Inferior parietal cortex (tissue), 1 donor: ENCODE measurements at regions not wholly inside any gene's neighbourhood (a gene's known extent, or its start where the extent isn't known, plus 50 kb on each side); places are given as distances from the start of the nearest gene placed in this dataset.

ENCODE experiments used
- DNase-seq: peaks from one replicate; pipeline ENCODE4 v3.0.0-alpha.2; 2016; ENCODE audit errors: extremely low spot score

DNA sequence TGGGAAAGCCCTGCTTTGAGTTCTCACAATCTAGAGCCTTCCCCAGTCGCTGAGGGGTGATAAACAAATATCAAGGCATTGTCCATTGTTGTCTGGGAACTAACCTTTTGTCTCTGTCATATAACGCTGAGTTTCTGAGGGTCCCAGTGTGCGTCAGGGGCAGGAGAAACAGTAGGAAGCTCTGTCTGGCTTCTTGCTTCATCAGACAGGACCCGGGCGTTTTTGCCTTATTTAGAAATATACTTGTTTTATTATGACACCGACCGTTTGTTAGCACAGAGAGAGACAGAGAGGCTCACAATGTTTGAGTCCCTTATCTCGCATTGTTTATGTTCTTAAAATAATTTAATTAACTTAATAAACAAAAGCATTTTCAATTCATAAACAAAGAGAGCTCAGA, 204.9 kb upstream of the GAS1 start:
- DNase-seq: no peak

DNA sequence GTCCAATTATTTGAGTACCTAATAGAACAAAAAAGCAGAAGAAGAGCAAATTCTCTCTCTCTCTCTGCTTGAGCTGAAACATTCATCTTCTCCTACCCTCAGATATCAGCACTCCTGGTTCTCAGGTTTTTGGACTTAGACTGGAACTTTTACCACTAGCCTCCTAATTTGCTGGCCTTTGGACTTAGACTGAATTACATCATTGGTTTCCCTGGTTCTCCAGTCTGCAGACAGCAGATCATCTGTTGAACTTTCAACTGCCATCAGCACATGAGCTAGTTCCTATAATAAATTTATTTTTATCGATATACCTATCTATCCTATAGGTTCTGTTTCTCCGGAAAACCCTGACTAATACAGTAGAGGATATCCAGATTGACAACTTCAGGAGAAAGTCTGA, 208.9 kb upstream of the GAS1 start:
- no peak for DNase-seq

DNA sequence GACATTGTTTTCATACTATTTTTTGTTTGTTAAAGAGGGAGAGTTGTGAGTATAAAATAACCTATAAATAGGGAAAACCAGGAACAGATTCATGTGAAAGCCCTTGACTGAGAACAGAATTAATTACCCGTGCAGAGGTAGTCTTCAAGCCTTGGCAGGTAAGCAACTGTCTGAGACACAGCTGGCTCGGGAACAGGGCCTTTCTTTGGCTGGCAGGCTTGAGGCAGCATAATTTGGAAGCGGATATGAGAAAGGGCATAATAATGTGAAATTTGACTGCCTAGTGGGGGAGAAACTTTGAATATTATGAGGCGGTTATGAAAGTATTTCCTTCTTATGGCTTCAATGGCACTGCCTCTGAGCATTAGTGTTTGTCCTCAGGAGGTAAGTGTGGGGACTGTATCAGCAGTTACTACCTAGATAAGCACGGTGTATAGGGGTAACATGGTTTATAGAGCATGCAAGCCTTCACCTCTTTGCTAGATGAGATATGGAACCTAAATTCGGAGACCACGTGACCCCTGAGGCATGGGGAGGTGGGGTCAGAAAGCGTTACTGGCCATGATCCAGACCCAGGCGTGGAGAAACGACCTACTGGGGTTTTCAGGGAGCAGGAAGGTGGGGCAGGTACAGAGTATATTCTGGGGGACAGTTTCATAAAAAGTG, 210.2 kb upstream of the GAS1 start:
- no peak for DNase-seq

DNA sequence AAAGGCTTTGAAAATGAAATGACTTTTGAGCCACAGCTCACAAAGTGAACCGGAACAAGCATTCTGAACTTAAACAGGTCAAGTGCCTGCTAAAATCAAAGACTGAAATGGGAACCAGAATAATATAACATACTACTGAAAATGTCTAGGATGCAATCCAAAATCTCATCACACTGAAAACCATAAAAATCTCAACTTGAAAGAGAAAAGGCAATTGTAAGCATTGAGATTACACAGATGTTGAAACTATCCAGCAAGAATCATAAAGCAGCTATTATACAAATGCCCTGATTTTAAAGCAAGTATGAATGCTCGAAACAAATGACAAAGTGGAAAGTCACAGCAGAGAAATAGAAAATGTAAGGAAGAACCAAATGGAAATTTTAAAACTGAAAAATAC, 211.5 kb upstream of the GAS1 start:
- no peak for DNase-seq

DNA sequence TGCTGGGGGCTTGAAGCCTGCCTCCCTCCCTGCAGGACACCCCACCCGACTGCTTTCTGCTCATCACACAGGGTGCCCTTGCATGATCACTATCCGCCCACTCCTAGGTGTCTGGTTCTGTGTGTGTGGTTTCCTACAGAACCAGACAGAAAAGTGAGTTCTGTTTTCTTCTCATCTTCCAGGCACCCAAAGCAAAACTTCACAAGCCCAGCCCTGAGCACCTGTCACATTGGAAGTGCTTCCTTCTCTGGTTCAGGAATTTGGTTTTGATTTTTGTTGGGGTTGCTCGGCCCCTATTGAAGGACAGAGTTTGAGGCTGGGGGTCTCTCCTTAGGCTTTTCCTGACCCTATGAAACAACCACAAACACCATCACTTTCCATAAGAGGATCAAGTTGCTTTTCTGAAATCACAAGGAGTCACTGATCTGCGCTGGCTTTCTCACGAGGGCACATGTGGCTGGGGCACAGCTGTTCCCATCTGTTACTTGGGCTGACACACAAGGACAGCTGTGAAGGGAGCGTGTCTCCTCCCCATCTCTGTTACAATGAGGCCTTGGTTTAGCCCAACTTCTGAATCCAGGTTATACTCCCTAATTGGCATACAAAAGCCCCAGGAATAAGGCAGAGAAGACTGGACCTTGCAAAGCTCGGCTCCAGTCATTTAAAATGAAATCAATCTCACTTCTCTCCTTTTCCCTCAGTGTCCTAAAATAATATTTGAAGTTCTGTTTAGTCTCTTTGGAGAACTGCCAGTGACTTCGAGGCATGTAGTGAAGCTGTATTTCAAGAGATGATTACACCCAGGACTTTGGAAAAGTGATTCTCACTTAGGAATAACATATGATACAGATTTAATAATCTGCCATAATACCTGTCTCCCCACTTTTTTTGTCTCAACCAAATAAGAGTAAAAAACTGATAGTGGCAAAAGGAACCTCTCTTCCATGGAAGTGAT, 213.1 kb upstream of the GAS1 start:
- DNase-seq: no peak

DNA sequence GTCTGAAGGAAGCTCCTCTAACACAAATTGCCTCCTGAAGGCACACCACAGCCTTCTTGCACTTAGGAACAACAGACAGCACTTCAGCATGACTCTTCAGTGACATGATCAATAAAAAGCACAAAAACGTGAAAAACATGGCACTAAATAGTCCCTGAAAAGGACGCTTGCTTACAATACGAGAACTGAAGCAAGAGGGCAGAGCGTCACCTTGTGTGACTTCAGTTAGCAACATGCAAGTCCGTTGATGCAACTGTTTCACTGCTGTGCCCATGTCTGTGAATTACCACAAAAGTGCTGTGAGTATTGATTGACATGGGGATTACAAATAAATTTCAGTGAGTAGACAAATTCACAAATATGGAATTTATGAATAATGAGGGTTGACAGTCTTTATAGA, 219.9 kb upstream of the GAS1 start:
- no peak for DNase-seq

DNA sequence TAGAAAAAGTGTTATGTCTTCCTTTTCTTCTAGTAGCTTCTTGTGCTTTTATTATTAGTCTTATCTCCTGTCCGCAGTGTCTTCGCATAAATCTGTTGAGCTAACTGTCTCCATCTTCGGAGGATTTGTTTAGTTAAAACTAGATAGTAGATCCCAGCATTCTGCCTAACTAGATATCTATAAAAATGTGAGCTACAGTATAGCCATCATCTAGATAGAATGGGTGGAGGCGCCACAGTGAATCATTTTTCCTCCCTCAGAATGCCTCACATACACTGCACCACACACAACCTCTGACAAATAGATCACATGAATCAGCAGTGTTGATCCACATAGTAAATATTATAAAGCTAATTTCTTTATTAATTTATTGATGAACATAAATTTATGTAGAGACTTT, 220.3 kb upstream of the GAS1 start:
- no peak for DNase-seq

DNA sequence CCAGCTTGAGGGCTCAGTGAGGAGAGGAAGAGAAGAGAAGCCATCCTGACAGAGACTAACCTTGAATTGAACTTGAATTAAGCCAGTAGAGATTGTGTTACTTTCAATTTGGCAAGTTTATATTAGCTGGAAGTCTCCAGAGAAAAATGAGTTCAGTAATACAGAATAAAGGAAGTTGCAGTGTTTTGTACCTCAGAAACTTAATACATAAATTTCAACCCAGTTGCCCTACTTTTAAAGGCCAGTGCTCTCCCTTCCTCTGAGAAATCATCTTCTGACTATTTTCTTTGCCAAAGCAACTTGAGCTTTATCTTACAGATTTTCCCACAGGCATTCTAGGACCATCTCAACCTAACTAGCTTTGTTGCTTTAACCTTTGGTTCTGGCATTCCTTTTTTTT, 231.0 kb upstream of the GAS1 start:
- DNase-seq: no peak

DNA sequence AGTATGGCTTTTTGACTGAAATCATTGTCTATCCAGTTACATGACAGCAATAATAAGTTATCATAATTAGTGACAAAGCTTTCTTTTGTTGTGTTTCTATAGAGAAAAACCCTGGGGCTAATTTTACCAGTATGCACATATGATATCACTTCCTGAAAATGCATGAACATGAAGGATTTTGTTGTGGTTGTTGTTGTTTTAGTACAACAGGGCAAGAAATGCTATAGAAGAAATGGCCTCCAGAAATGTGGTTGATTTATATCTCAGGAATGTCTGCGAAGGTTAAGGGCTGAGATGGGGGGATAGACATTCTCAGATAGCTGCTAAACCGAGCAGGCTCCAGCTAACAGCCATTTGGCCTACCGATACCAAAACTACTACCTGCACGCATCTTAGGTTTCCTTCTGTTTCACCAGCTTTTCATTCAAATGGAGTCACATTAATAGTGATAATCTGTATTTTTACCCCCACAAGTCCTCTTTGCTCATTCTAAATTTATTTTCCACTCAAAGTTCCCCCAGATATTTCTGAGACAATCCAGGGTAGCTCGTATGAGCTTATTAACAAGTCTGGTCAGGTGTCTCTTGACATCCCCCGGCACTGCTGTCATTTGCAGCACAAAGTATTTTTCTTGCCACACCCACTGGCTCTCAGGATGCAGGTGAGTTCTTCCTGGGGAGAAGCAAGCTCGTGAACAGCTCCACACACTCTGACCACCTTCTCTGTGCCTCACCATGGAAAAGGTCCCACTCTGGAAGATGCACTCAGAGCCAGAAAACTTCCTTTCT, 232.4 kb upstream of the GAS1 start:
- DNase-seq: no peak

DNA sequence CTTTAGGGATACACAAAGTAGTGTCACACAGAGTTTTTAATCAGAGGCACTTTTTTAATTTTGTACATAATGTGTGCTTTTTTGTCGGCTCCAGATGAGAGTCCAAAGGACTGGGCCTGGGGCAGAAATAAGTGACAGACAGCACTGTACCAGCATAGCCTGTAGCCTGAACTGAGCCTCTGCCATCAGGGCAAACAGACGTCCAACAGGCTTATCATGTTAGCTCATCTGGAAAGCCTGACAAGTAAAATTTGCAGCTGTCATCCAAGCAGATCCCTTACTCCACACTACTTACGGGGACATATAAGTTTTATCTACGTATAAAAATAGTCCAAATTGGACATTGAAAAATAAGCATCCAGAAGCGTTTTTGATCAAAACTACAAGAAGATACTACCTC, 233.1 kb upstream of the GAS1 start:
- DNase-seq: no peak

DNA sequence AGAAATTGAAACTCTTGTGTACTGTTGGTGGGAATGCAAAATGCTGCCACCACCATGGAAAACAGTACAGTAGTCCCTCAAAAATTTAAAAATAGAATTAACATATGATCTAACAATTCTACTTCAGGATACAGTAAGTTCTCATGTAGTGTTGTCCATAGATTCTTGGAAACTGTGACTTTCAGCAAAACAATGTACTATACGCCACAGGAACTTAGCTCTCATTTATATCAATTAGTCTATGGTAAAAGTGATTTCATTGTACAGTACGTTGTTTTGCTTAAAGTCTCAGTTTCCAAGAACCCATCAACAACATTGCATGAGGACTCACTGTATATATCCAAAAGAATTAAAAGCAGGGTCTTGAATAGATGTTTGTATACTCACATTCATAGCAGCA, 233.5 kb upstream of the GAS1 start:
- no peak for DNase-seq

DNA sequence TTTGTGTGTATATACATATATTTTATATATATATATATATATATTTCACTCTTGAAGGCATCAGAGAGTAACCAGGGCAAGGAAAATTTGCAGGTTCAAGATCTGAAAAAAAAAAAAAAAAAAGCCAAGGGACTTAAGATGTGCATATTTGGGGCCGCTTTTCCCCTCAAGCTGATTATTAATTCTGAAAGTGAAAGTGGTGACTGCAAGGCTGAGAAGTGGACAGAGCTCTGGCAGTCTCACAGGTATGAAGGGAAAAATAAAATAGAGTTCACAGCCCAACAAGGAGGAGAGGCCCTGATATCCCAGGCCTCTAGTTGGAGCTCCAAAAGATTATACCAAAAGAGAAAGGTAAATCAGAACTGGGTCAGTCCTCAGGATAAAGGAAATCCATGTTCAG, 234.4 kb upstream of the GAS1 start:
- no peak for DNase-seq

DNA sequence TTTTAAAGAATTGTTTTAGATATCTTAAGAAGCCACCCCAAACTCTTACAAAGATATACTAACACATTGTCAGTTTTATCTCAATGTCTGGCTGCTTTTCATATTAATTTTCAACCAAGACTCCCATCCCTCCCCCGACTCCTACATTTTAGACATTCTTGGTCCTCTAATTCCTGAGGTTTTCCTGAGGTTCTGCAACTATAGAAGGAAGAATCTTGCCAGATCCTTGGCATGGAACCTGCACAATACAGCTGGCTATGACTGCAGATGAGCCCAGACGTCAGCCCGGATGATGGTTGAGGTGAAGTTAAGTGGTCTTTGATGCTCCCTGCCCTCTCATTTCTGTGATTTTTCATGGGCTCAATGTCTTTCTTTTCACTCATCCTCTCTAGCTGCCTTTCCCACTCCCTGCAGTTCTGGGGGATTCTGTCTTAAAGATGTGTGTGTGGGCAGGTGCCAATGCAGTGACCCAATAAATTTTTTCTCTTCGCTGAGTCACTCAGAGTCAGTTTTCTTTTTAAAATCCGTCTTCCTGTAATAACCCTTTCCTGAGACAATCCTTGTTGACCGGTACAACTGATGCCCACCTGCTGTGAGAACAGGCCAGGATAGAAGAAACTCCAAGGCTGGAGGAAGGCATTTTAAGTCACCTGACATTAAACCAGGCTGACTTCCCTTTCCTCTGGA, 237.8 kb upstream of the GAS1 start:
- DNase-seq: no peak

DNA sequence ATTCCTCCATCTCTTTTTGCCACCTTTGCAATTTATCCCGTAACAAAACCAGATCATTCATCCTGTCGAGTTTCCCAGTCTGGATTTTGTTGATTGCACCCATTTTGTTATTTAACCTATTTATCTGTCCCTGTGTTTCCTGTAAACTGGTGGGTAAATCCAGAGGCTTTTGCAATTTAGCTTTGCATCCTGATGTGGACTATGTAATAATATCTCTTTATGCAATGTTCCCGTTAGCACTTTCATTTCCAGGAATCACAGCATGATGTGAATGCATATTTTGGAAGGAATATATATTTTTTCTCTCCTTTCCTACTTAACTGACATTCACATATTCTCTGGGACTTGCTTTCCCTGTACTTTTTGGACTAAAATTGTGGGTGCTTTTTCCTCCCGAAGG, 240.3 kb upstream of the GAS1 start:
- DNase-seq: no peak

DNA sequence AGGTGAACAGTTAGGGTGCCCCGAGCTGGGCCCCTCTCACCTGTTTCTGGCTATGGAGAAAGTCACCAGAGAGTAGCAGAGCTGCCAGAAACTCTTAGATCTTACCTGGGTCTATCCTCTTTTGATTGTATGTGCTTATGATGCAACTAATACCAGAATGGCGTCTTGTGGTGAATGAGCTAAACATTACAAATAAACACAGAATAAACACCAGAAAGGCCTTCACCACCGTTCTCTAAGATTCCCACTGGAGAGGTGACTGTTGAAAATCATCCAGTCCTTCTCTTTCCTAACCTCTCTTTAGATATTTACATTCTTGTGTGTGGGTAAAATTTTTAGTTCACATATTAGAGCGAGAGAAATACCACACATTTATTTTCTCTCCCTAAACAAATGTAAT, 241.7 kb upstream of the GAS1 start:
- DNase-seq: no peak

DNA sequence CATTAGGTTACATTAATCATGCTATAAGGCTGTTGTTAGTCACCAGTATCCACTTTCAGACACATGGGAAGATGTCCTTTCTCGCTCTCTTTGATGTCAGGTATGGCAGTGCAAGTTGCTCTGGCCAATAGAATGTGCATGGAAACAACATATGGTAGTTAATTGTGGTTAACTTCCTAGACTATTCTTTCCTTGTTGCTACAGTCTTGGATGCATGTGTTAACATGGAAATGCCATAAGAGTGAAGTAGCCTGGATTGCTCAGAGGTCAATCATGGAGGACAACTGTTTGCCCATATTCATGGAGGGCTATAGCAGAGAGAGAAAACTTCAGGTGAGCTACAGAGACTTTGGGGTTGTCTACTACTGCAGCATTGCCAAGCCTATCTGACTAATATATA, 245.8 kb upstream of the GAS1 start:
- no peak for DNase-seq

DNA sequence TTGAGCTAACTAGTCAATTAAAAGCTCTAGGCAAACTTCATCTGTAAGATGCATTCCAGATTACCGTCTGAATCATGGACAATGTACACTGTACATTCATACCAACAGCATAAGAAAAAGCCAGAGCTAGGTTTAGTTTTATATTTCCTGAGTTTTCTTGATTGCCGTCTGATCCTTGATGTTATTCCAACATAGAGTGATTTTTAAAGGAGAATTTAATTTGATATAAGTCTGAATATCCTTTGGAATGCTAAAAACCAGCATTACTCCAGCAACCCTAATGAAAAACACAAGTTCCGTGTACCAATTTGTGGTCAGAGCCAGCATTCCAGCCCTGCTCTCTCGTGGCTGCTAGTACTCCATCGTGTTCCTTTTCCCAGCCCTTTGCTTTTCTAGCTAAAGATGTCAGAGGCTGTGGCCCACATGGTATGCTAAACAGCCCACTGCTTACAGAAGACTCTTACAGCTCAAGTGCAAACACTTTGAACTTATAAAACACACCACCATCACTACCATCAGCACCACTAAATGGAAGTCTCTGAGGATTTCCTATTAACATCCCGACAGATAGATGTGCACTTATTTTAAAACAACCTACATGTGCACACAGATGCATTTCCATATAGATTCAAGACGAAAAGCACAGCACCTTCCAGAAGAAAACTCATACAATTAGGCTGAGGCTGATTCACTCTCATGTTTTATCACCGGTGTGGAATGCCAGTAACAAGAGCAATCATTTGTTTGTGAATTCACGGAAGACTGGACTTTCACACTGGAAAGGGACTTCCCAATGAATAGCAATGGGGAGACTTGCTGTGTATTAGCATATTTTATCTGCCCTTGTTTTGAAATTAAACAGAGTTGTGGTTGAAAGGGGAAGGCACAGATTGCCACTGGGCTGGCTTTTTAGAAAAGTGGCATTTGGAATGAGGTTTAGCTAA, 246.9 kb upstream of the GAS1 start:
- no peak for DNase-seq

DNA sequence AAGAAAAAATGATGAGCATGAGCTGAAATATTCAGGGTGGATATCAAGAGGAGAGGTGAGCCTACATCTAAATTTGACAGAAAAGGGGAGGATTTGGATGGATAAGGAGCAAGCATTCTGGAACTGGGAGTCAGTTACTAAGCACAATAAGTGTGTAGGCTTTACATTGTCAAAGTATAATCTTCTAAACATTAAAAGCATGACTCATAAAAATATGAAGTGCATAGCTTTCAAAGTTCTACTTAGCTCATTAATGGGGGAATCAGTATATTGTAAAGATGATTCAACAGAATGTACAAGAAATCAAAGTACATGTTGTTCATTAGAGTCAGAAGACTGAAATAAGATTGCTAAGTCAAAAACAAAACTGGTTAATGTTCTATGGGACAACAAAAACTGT, 248.0 kb upstream of the GAS1 start:
- DNase-seq: no peak

DNA sequence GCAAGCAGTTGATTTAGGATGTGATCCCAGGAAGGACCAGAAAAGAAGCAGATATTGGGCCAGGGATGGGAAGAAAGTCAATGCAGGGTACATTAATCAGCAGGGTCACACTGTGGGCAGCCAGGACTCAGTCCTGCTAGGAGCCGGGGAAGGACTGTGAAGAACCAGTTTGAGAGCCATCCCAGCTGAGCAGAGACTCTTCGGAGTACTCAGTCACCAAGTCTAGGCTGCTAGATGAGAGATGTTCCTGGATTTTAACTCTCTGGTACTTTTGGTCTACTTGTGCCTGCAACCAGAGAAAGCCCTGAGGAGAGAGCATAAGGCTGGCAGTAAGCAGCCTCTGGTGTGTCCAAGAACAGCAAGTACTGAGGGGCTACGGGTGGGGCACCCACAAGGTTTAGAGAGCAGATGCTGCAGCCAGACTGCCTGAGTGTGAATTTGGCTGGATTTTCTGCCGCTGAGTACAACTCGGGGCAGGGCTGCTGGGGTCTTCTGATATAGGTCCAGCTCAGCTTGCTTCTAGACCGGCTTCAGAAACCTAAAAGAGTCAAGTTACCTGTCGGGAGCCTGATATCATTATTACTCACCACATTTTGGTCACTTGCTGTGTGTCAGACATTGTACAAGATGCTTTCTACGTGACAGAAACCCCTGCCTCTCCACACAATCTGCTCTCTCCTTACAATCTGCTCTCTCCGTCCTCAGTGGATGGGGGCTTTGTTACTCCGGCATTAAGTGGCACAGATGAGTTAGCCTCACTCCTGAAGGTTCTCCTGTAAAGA, 250.2 kb upstream of the GAS1 start:
- no peak for DNase-seq

DNA sequence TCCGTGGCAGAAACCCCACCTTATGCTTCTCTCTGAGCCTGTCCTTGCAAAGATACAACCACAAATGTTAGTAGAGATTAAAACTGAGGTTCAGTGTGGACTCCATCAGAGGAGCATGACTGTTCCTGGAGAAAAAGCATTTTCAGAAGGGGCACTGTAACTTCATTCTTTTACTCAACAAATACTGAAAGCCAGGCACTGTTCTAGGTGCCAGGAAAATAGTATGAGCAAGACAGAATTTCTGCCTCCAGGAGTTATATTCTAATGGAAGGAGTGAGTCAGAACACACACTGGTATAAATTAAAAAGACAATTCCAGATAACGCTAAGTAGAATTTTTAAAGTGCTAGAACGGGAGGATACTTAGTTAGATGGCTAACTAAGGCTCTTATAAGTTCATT, 251.4 kb upstream of the GAS1 start:
- DNase-seq: no peak
